IMR-90 (cell line): ENCODE measurements at regions not wholly inside any gene's neighbourhood (a gene's known extent, or its start where the extent isn't known, plus 50 kb on each side); places are given as distances from the start of the nearest gene placed in this dataset.

Source experiments
- ATAC-seq: fragments of 200-7000 bp; cut with Tn5 transposase; 2 replicates; pipeline ENCODE4 v1.9.1; 2020; ENCODE audit warnings: low read depth, mild to moderate bottlenecking, moderate library complexity
- BruUV-seq: library from RNA; stranded (reverse); fragments of 400-500 nt; replicated peaks from 2 replicates; lab custom pipeline; 2021; lab: Mats Ljungman, UMichigan
- CTCF ChIA-PET: fragments of 300-600 bp; formaldehyde crosslinking; extraction: SDS; loops from one replicate; lab custom pipeline; 2021; ENCODE audit warnings: antibody characterized with exemption; lab: Yijun Ruan, JAX
- POLR2A ChIA-PET: fragments of 300-600 bp; sonication (Branson Sonifier 250); formaldehyde crosslinking; loops from one replicate; lab custom pipeline; 2022; ENCODE audit warnings: antibody characterized with exemption; ENCODE audit not compliant: unreplicated experiment; lab: Charles Lee
- DNase-seq: peaks from one replicate; pipeline ENCODE4 v3.0.0; 2013
- H2AFZ ChIP-seq: replicated peaks from 2 replicates; pipeline ENCODE3; 2013; ENCODE audit warnings: low read length, mild to moderate bottlenecking; ENCODE audit not compliant: poor library complexity
- H2AK5ac ChIP-seq: 2 replicates; pipeline ENCODE4 v1.6.1; 2013; ENCODE audit warnings: low read depth, low read length, inconsistent platforms
- H2AK9ac ChIP-seq: replicated peaks from 2 replicates; pipeline ENCODE3; 2013; ENCODE audit warnings: mild to moderate bottlenecking, low read depth, low read length, moderate library complexity; ENCODE audit not compliant: poor library complexity
- H2BK120ac ChIP-seq: 2 replicates; pipeline ENCODE4 v1.6.1; 2013; ENCODE audit warnings: low read depth, low read length, inconsistent platforms
- H2BK15ac ChIP-seq: 3 replicates; pipeline ENCODE4 v1.6.1; 2013; ENCODE audit warnings: low read depth, low read length, inconsistent platforms
- H2BK20ac ChIP-seq: 2 replicates; pipeline ENCODE4 v1.6.1; 2013; ENCODE audit warnings: low read depth, mild to moderate bottlenecking, inconsistent platforms, low read length, moderate library complexity
- H2BK5ac ChIP-seq: 2 replicates; pipeline ENCODE4 v1.6.1; 2013; ENCODE audit warnings: mild to moderate bottlenecking, low read depth, low read length, inconsistent platforms; ENCODE audit not compliant: poor library complexity, severe bottlenecking
- H3K14ac ChIP-seq: replicated peaks from 2 replicates; pipeline ENCODE4 v1.6.1; 2013; ENCODE audit warnings: low read depth, low read length, inconsistent platforms
- H3K18ac ChIP-seq: 2 replicates; pipeline ENCODE4 v1.6.1; 2013; ENCODE audit warnings: low read depth, low read length, control low read depth
- H3K23ac ChIP-seq: 2 replicates; pipeline ENCODE4 v1.6.1; 2013; ENCODE audit warnings: low read depth, low read length, inconsistent platforms
- H3K27ac ChIP-seq: 2 replicates; pipeline ENCODE4 v1.5.1; 2013; ENCODE audit warnings: mild to moderate bottlenecking, control low read depth, low read length; ENCODE audit not compliant: insufficient read depth
- H3K27me3 ChIP-seq: 2 replicates; pipeline ENCODE4 v1.6.1; 2013; ENCODE audit warnings: low read length; ENCODE audit not compliant: control insufficient read depth, insufficient read depth
- H3K36me3 ChIP-seq: 2 replicates; pipeline ENCODE4 v1.6.1; 2013; ENCODE audit warnings: low read length, mixed read lengths; ENCODE audit not compliant: control insufficient read depth, insufficient read depth
- H3K4ac ChIP-seq: 2 replicates; pipeline ENCODE4 v1.6.1; 2013; ENCODE audit warnings: low read depth, low read length, inconsistent platforms
- H3K4me1 ChIP-seq: 2 replicates; pipeline ENCODE4 v1.6.1; 2013; ENCODE audit warnings: low read length, mixed read lengths; ENCODE audit not compliant: control insufficient read depth, insufficient read depth
- H3K4me2 ChIP-seq: 2 replicates; pipeline ENCODE4 v1.6.1; 2013; ENCODE audit warnings: low read depth, mild to moderate bottlenecking, control low read depth, low read length, moderate library complexity
- H3K4me3 ChIP-seq: 2 replicates; pipeline ENCODE4 v1.5.1; 2013; ENCODE audit warnings: low read depth, mild to moderate bottlenecking, control low read depth, low read length, moderate library complexity; ENCODE audit not compliant: insufficient read depth
- H3K56ac ChIP-seq: 2 replicates; pipeline ENCODE4 v1.6.1; 2013; ENCODE audit warnings: low read length, inconsistent platforms; ENCODE audit not compliant: insufficient read depth; ENCODE audit errors: extremely low read depth
- H3K79me1 ChIP-seq, 2 experiments: 2 replicates each; pipeline ENCODE4 v1.6.1; 2013; ENCODE audit warnings: low read length in 2 of 2, inconsistent platforms in 1 of 2, low read depth in 1 of 2
- H3K9ac ChIP-seq: 2 replicates; pipeline ENCODE4 v1.6.1; 2013; ENCODE audit warnings: low read depth, low read length, control low read depth
- H3K9me1 ChIP-seq: 2 replicates; pipeline ENCODE4 v1.6.1; 2013; ENCODE audit warnings: low read length, inconsistent platforms; ENCODE audit not compliant: insufficient read depth
- H3K9me3 ChIP-seq: 2 replicates; pipeline ENCODE4 v1.6.1; 2013; ENCODE audit warnings: low read length; ENCODE audit not compliant: control insufficient read depth, insufficient read depth
- H4K20me1 ChIP-seq: 2 replicates; pipeline ENCODE4 v1.6.1; 2013; ENCODE audit warnings: low read length, inconsistent platforms; ENCODE audit not compliant: insufficient read depth
- H4K5ac ChIP-seq: 2 replicates; pipeline ENCODE4 v1.6.1; 2013; ENCODE audit warnings: mild to moderate bottlenecking, low read depth, low read length, control low read depth
- H4K8ac ChIP-seq, 2 experiments: 2 replicates each; pipeline ENCODE4 v1.6.1; 2013; ENCODE audit warnings: low read depth in 2 of 2, low read length in 2 of 2, control low read depth in 1 of 2, inconsistent platforms in 1 of 2
- H4K91ac ChIP-seq: 2 replicates; pipeline ENCODE4 v1.6.1; 2013; ENCODE audit warnings: low read depth, low read length, inconsistent platforms; ENCODE audit not compliant: insufficient read depth
- BHLHE40 ChIP-seq: fragments of 150-350 bp; IDR thresholded peaks from 2 replicates; pipeline ENCODE4 v1.6.1; 2016; ENCODE audit warnings: mild to moderate bottlenecking, low read depth, low read length
- CEBPB ChIP-seq: IDR thresholded peaks from 2 replicates; pipeline ENCODE4 v1.6.1; 2012; ENCODE audit warnings: low read depth, low read length, improper control_type of control experiment
- CHD1 ChIP-seq: IDR thresholded peaks from 2 replicates; pipeline ENCODE4 v1.6.1; 2012; ENCODE audit warnings: low read depth, low read length, improper control_type of control experiment
- ELK1 ChIP-seq: fragments of 150-350 bp; IDR thresholded peaks from 2 replicates; pipeline ENCODE4 v1.6.1; 2016; ENCODE audit warnings: low read depth, mild to moderate bottlenecking, low read length, moderate library complexity, borderline replicate concordance
- FOS ChIP-seq: fragments of 150-350 bp; IDR thresholded peaks from 2 replicates; pipeline ENCODE4 v1.6.1; 2016; ENCODE audit warnings: low read depth, low read length
- MAFK ChIP-seq: IDR thresholded peaks from 2 replicates; pipeline ENCODE4 v1.6.1; 2012; ENCODE audit warnings: low read depth, low read length, improper control_type of control experiment
- MAZ ChIP-seq: IDR thresholded peaks from 2 replicates; pipeline ENCODE4 v1.6.1; 2012; ENCODE audit warnings: low read depth, mild to moderate bottlenecking, low read length, improper control_type of control experiment, moderate library complexity, borderline replicate concordance
- MXI1 ChIP-seq: IDR thresholded peaks from 2 replicates; pipeline ENCODE4 v1.6.1; 2012; ENCODE audit warnings: low read depth, mild to moderate bottlenecking, low read length, moderate library complexity, borderline replicate concordance
- NFE2L2 ChIP-seq: fragments of 150-350 bp; IDR thresholded peaks from 2 replicates; pipeline ENCODE4 v1.6.1; 2016; ENCODE audit warnings: low read depth, mild to moderate bottlenecking, low read length
- POLR2A ChIP-seq: IDR thresholded peaks from 2 replicates; pipeline ENCODE4 v1.6.1; 2012; ENCODE audit warnings: mild to moderate bottlenecking, low read depth, low read length
- RAD21 ChIP-seq: IDR thresholded peaks from 2 replicates; pipeline ENCODE4 v1.6.1; 2012; ENCODE audit warnings: low read length, improper control_type of control experiment
- RCOR1 ChIP-seq: IDR thresholded peaks from 2 replicates; pipeline ENCODE4 v1.6.1; 2012; ENCODE audit warnings: mild to moderate bottlenecking, low read length, improper control_type of control experiment; ENCODE audit not compliant: insufficient replicate concordance
- RFX5 ChIP-seq: IDR thresholded peaks from 2 replicates; pipeline ENCODE4 v1.8.0; 2012; ENCODE audit warnings: low read depth, mild to moderate bottlenecking, low read length, moderate library complexity
- SMC3 ChIP-seq: fragments of 150-350 bp; IDR thresholded peaks from 2 replicates; pipeline ENCODE4 v1.6.1; 2016; ENCODE audit warnings: low read depth, mild to moderate bottlenecking, antibody characterized with exemption, low read length, moderate library complexity
- USF2 ChIP-seq: fragments of 150-350 bp; IDR thresholded peaks from 2 replicates; pipeline ENCODE4 v1.6.1; 2017; ENCODE audit warnings: mild to moderate bottlenecking, antibody characterized with exemption, low read length, low read depth
- WGBS, 2 experiments: methylation state at CpG; one replicate each; pipeline versions ENCODE4 v1.1.5 to v1.1.7; 2013; ENCODE audit warnings: missing lambda C conversion rate in 2 of 2; ENCODE audit not compliant: insufficient read length in 1 of 2; ENCODE audit errors: extremely low coverage in 2 of 2; 5-methylcytosine and 5-hydroxymethylcytosine counted together
- dilution Hi-C: fragments of 300-500 bp; cut with HindIII; formaldehyde crosslinking; loops from one replicate; pipeline ENCODE4 v1.14.3; 2018; ENCODE audit warnings: low sequenced_read_pairs; ENCODE audit not compliant: unreplicated experiment
- in situ Hi-C: fragments of 300-500 bp; cut with MboI; formaldehyde crosslinking; loops from 3 replicates; pipeline ENCODE4 v1.14.3; 2019; ENCODE audit warnings: low sequenced_read_pairs, inconsistent platforms, mixed read lengths
- intact Hi-C: fragments of 100-400 bp; cut with micrococcal nuclease; formaldehyde crosslinking; loops from 2 replicates; pipeline ENCODE4 v1.10.0; 2022
- TF ChIP-seq, protein P1 (sequence below): conservative IDR thresholded peaks from 2 replicates; pipeline ENCODE4 v1.5.1; 2012; ENCODE audit warnings: mild to moderate bottlenecking, low read depth, low read length, improper control_type of control experiment

GRCh38 chr1:38589036-38589435 lies 270.5 kb downstream of the RRAGC start:
- H3K56ac ChIP-seq, result no peak overlapping the region
- dilution Hi-C loops, result no loop called here

More at GRCh38 chr1:38589036-38589435, 270.5 kb downstream of the RRAGC start:
- H2BK15ac ChIP-seq, result no peak overlapping the region
- H2AK5ac ChIP-seq, result no peak overlapping the region
- no peaks in the 10 kb centered on the region for H4K20me1 ChIP-seq
- WGBS, 2 experiments, result no CpG with 5 or more reads among the region's 1 CpG
- no peak overlapping the region for H3K18ac ChIP-seq
- no peak overlapping the region for H3K23ac ChIP-seq
- no peak overlapping the region for H2AK9ac ChIP-seq
- H4K8ac ChIP-seq, result no peak overlapping the region
- ChIA-PET POLR2A (no interaction called here), CTCF (no interaction called here)
- H4K91ac ChIP-seq, result no peak overlapping the region
- no peaks in the 10 kb centered on the region for H3K4me1 ChIP-seq
- no peak overlapping the region for H2AFZ ChIP-seq
- no peaks in the 10 kb centered on the region for H3K9me1 ChIP-seq
- BruUV-seq, result no TSS peak
- H3K36me3 ChIP-seq, result no peaks in the 10 kb centered on the region
- H3K79me1 ChIP-seq, result no peaks in the 10 kb centered on the region
- H3K4me2 ChIP-seq, result no peak overlapping the region
- no peaks in the 10 kb centered on the region for H3K27me3 ChIP-seq
- H4K5ac ChIP-seq, result no peak overlapping the region
- no peak overlapping the region for H2BK120ac ChIP-seq
- H3K9ac ChIP-seq, result no peak overlapping the region
- intact Hi-C loops (no loop called here), in situ Hi-C loops (no loop called here)
- H3K4ac ChIP-seq, result no peak overlapping the region
- no peak overlapping the region for H3K4me3 ChIP-seq
- ATAC-seq (no peak), DNase-seq (no peak)
- H3K14ac ChIP-seq, result no peak overlapping the region
- H2BK5ac ChIP-seq, result no peak overlapping the region
- no peak for TF ChIP-seq RFX5
- no peak for TF ChIP-seq USF2
- TF ChIP-seq CHD1, result no peak
- TF ChIP-seq NFE2L2, result no peak
- no peak for TF ChIP-seq ELK1
- no peak for TF ChIP-seq RAD21
- no peak for TF ChIP-seq POLR2A
- no peak for TF ChIP-seq SMC3
- TF ChIP-seq CEBPB, result no peak
- TF ChIP-seq MAZ, result no peak
- TF ChIP-seq BHLHE40, result no peak
- TF ChIP-seq, protein P1, sequence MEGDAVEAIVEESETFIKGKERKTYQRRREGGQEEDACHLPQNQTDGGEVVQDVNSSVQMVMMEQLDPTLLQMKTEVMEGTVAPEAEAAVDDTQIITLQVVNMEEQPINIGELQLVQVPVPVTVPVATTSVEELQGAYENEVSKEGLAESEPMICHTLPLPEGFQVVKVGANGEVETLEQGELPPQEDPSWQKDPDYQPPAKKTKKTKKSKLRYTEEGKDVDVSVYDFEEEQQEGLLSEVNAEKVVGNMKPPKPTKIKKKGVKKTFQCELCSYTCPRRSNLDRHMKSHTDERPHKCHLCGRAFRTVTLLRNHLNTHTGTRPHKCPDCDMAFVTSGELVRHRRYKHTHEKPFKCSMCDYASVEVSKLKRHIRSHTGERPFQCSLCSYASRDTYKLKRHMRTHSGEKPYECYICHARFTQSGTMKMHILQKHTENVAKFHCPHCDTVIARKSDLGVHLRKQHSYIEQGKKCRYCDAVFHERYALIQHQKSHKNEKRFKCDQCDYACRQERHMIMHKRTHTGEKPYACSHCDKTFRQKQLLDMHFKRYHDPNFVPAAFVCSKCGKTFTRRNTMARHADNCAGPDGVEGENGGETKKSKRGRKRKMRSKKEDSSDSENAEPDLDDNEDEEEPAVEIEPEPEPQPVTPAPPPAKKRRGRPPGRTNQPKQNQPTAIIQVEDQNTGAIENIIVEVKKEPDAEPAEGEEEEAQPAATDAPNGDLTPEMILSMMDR, result no peak
- no peak for TF ChIP-seq RCOR1
- TF ChIP-seq MAFK, result no peak
- TF ChIP-seq MXI1, result no peak
- no peak for TF ChIP-seq FOS
- H2BK20ac ChIP-seq, result no peak overlapping the region
- no peaks in the 10 kb centered on the region for H3K9me3 ChIP-seq
- H3K27ac ChIP-seq, result no peak overlapping the region
